HepG2 (cell line): ENCODE measurements at regions not wholly inside any gene's neighbourhood (a gene's known extent, or its start where the extent isn't known, plus 50 kb on each side); places are given as distances from the start of the nearest gene placed in this dataset.

Source experiments
- ASH2L ChIP-seq: fragments of 300-600, 200-600 bp; sonication (generic); IDR thresholded peaks from 2 replicates; pipeline ENCODE4 v1.7.0; 2017; ENCODE audit warnings: low read depth, mild to moderate bottlenecking, moderate library complexity, mixed read lengths, low read length; ENCODE audit not compliant: insufficient read length
- CERS6 ChIP-seq: sonication (generic); formaldehyde crosslinking; IDR thresholded peaks from 2 replicates; pipeline ENCODE4 v1.5.0; 2020; ENCODE audit warnings: missing genetic modification reagents
- CREM ChIP-seq, 2 experiments: sonication (generic) in 1 of 2; formaldehyde crosslinking in 1 of 2; IDR thresholded peaks; 2 replicates each; pipeline versions ENCODE4 v1.4.0 to v1.6.1; 2016 to 2020; ENCODE audit warnings: antibody characterized with exemption in 1 of 2, mild to moderate bottlenecking in 1 of 2, missing genetic modification reagents in 1 of 2
- CTCF ChIP-seq: sonication (generic); formaldehyde crosslinking; IDR thresholded peaks from 2 replicates; pipeline ENCODE4 v1.5.0; 2020; ENCODE audit warnings: mild to moderate bottlenecking, missing genetic modification reagents, moderate library complexity
- EZH2 ChIP-seq: conservative IDR thresholded peaks from 2 replicates; pipeline ENCODE4 v1.6.1; 2012; ENCODE audit warnings: mild to moderate bottlenecking, low read depth, low read length, moderate library complexity
- KDM3A ChIP-seq: IDR thresholded peaks from 2 replicates; pipeline ENCODE4 v1.6.1; 2018; ENCODE audit warnings: low read depth, missing compliant biosample characterization
- MXD3 ChIP-seq: IDR thresholded peaks from 2 replicates; pipeline ENCODE4 v1.6.1; 2016; ENCODE audit warnings: mild to moderate bottlenecking, missing biosample characterization, missing genetic modification reagents
- POLR2A ChIP-seq, 2 experiments: IDR thresholded peaks; 2 replicates each; pipeline ENCODE4 v1.6.1; 2011; ENCODE audit warnings: low read depth in 2 of 2, low read length in 2 of 2, mild to moderate bottlenecking in 1 of 2, moderate library complexity in 1 of 2; ENCODE audit not compliant: insufficient read depth in 1 of 2
- YY1 ChIP-seq: IDR thresholded peaks from 2 replicates; pipeline ENCODE4 v1.6.1; 2011; ENCODE audit warnings: low read length, low read depth, moderate library complexity, mild to moderate bottlenecking; ENCODE audit not compliant: insufficient read depth, insufficient replicate concordance
- ZBTB8A ChIP-seq: sonication (generic); formaldehyde crosslinking; IDR thresholded peaks from 2 replicates; pipeline ENCODE4 v1.4.0; 2020; ENCODE audit warnings: mild to moderate bottlenecking, low read depth, missing genetic modification reagents, borderline replicate concordance
- ZFP91 ChIP-seq: sonication (generic); formaldehyde crosslinking; IDR thresholded peaks from 2 replicates; pipeline ENCODE4 v1.9.0; 2022; ENCODE audit warnings: missing genetic modification reagents, mild to moderate bottlenecking, borderline replicate concordance
- ZNF451 ChIP-seq: sonication (generic); formaldehyde crosslinking; IDR thresholded peaks from 2 replicates; pipeline ENCODE4 v1.5.0; 2020; ENCODE audit warnings: mild to moderate bottlenecking, missing genetic modification reagents

GRCh38 chr13:107458269-107458668 is 757.1 kb downstream of the LIG4 start:
- TF ChIP-seq ZFP91 (CRISPR knock-in tag) (no peak), ASH2L (no peak), CREM (IDR thresholded peaks at IDR 0.05) (no peak), CREM (CRISPR knock-in tag; IDR thresholded peaks at IDR 0.05) (no peak), CTCF (CRISPR knock-in tag) (no peak), MXD3 (CRISPR knock-in tag) (no peak), CERS6 (CRISPR knock-in tag) (no peak), ZBTB8A (CRISPR knock-in tag) (no peak), ZNF451 (no peak), KDM3A (CRISPR knock-in tag) (no peak), YY1 (no peak), POLR2A (IDR thresholded peaks at IDR 0.05; ENCODE audit: insufficient read depth in 1 of 2, low read depth in 2 of 2, low read length in 2 of 2) (no peak), EZH2 (no peak)
